ENCODE measurements at regions not wholly inside any gene's neighbourhood (a gene's known extent, or its start where the extent isn't known, plus 50 kb on each side); places are given as distances from the start of the nearest gene placed in this dataset.

- no peaks in the 10 kb centered on the region for H3K27me3 ChIP-seq (replicated peaks; ENCODE audit: control insufficient read depth, insufficient read depth, low read length, poor library complexity, severe bottlenecking)
- no peak for DNase-seq
These were observed 50.8 kb upstream of the NAV2 start for GRCh38 chr11:19661827-19662226.

GRCh38 chr11:19660076-19660475, 52.6 kb upstream of the NAV2 start:
- no peaks in the 10 kb centered on the region for H3K9me3 ChIP-seq (ENCODE audit: control insufficient read depth, low read length)
- H3K27me3 ChIP-seq (replicated peaks; ENCODE audit: control insufficient read depth, insufficient read depth, low read length, poor library complexity, severe bottlenecking): no peaks in the 10 kb centered on the region
- no peak overlapping the region for H3K4me3 ChIP-seq (ENCODE audit: insufficient read depth, low read depth, low read length, poor library complexity, severe bottlenecking)
- peak in 1 of 3 donors; percentile 8 for DNase-seq
- no peaks in the 10 kb centered on the region for H3K4me1 ChIP-seq (ENCODE audit: control insufficient read depth, insufficient read depth, low read length, poor library complexity, severe bottlenecking)
- H3K27ac ChIP-seq (ENCODE audit: insufficient read depth, low read length, poor library complexity, severe bottlenecking): no peak overlapping the region
- H3K36me3 ChIP-seq (ENCODE audit: control insufficient read depth, insufficient read depth, low read length): no peaks in the 10 kb centered on the region

More at GRCh38 chr11:19661827-19662226, 50.8 kb upstream of the NAV2 start:
- no peak overlapping the region for H3K27ac ChIP-seq (ENCODE audit: insufficient read depth, low read length, poor library complexity, severe bottlenecking)
- no peaks in the 10 kb centered on the region for H3K4me1 ChIP-seq (ENCODE audit: control insufficient read depth, insufficient read depth, low read length, poor library complexity, severe bottlenecking)
- no peak overlapping the region for H3K4me3 ChIP-seq (ENCODE audit: insufficient read depth, low read depth, low read length, poor library complexity, severe bottlenecking)
- H3K9me3 ChIP-seq (ENCODE audit: control insufficient read depth, low read length): no peaks in the 10 kb centered on the region
- H3K36me3 ChIP-seq (ENCODE audit: control insufficient read depth, insufficient read depth, low read length): no peaks in the 10 kb centered on the region

- Histone ChIP-seq H3K27me3 (replicated peaks; ENCODE audit: control insufficient read depth, insufficient read depth, low read length, poor library complexity, severe bottlenecking) (no peaks in the 10 kb centered on the region), H3K4me3 (ENCODE audit: insufficient read depth, low read depth, low read length, poor library complexity, severe bottlenecking) (no peak overlapping the region), H3K27ac (ENCODE audit: insufficient read depth, low read length, poor library complexity, severe bottlenecking) (no peak overlapping the region), H3K4me1 (ENCODE audit: control insufficient read depth, insufficient read depth, low read length, poor library complexity, severe bottlenecking) (no peaks in the 10 kb centered on the region), H3K9me3 (ENCODE audit: control insufficient read depth, low read length) (no peaks in the 10 kb centered on the region), H3K36me3 (ENCODE audit: control insufficient read depth, insufficient read depth, low read length) (no peaks in the 10 kb centered on the region)
- no peak for DNase-seq
These were observed 53.1 kb upstream of the NAV2 start for GRCh38 chr11:19659529-19659928.

- Histone ChIP-seq H3K27ac (ENCODE audit: insufficient read depth, low read length, poor library complexity, severe bottlenecking) (no peak overlapping the region), H3K9me3 (ENCODE audit: control insufficient read depth, low read length) (no peaks in the 10 kb centered on the region), H3K4me1 (ENCODE audit: control insufficient read depth, insufficient read depth, low read length, poor library complexity, severe bottlenecking) (no peaks in the 10 kb centered on the region), H3K4me3 (ENCODE audit: insufficient read depth, low read depth, low read length, poor library complexity, severe bottlenecking) (no peak overlapping the region), H3K36me3 (ENCODE audit: control insufficient read depth, insufficient read depth, low read length) (no peaks in the 10 kb centered on the region), H3K27me3 (replicated peaks; ENCODE audit: control insufficient read depth, insufficient read depth, low read length, poor library complexity, severe bottlenecking) (no peaks in the 10 kb centered on the region)
- no peak for DNase-seq
These were observed 54.3 kb upstream of the NAV2 start for GRCh38 chr11:19658344-19658743.

GRCh38 chr11:19656140-19656541, 56.5 kb upstream of the NAV2 start:
- Histone ChIP-seq H3K36me3 (ENCODE audit: control insufficient read depth, insufficient read depth, low read length) (no peaks in the 10 kb centered on the region), H3K27ac (ENCODE audit: insufficient read depth, low read length, poor library complexity, severe bottlenecking) (no peak overlapping the region), H3K4me1 (ENCODE audit: control insufficient read depth, insufficient read depth, low read length, poor library complexity, severe bottlenecking) (no peaks in the 10 kb centered on the region), H3K27me3 (replicated peaks; ENCODE audit: control insufficient read depth, insufficient read depth, low read length, poor library complexity, severe bottlenecking) (no peaks in the 10 kb centered on the region), H3K4me3 (ENCODE audit: insufficient read depth, low read depth, low read length, poor library complexity, severe bottlenecking) (no peak overlapping the region), H3K9me3 (ENCODE audit: control insufficient read depth, low read length) (no peaks in the 10 kb centered on the region)
- no peak for DNase-seq

- no peak overlapping the region for H3K4me3 ChIP-seq (ENCODE audit: insufficient read depth, low read depth, low read length, poor library complexity, severe bottlenecking)
- no peaks in the 10 kb centered on the region for H3K4me1 ChIP-seq (ENCODE audit: control insufficient read depth, insufficient read depth, low read length, poor library complexity, severe bottlenecking)
- no peak for DNase-seq
- no peaks in the 10 kb centered on the region for H3K27me3 ChIP-seq (replicated peaks; ENCODE audit: control insufficient read depth, insufficient read depth, low read length, poor library complexity, severe bottlenecking)
- no peak overlapping the region for H3K27ac ChIP-seq (ENCODE audit: insufficient read depth, low read length, poor library complexity, severe bottlenecking)
- H3K9me3 ChIP-seq (ENCODE audit: control insufficient read depth, low read length): no peaks in the 10 kb centered on the region
- H3K36me3 ChIP-seq (ENCODE audit: control insufficient read depth, insufficient read depth, low read length): no peaks in the 10 kb centered on the region
These were observed 59.8 kb upstream of the NAV2 start for GRCh38 chr11:19652623-19653375.

- H3K27ac ChIP-seq (ENCODE audit: insufficient read depth, low read length, poor library complexity, severe bottlenecking): no peak overlapping the region
- no peaks in the 10 kb centered on the region for H3K36me3 ChIP-seq (ENCODE audit: control insufficient read depth, insufficient read depth, low read length)
- H3K4me1 ChIP-seq (ENCODE audit: control insufficient read depth, insufficient read depth, low read length, poor library complexity, severe bottlenecking): no peaks in the 10 kb centered on the region
- no peaks in the 10 kb centered on the region for H3K9me3 ChIP-seq (ENCODE audit: control insufficient read depth, low read length)
- no peak for DNase-seq
- H3K4me3 ChIP-seq (ENCODE audit: insufficient read depth, low read depth, low read length, poor library complexity, severe bottlenecking): no peak overlapping the region
- no peaks in the 10 kb centered on the region for H3K27me3 ChIP-seq (replicated peaks; ENCODE audit: control insufficient read depth, insufficient read depth, low read length, poor library complexity, severe bottlenecking)
These were observed 61.0 kb upstream of the NAV2 start for GRCh38 chr11:19651653-19652052.

GRCh38 chr11:19651028-19651427, 61.6 kb upstream of the NAV2 start:
- Histone ChIP-seq H3K27ac (ENCODE audit: insufficient read depth, low read length, poor library complexity, severe bottlenecking) (no peak overlapping the region), H3K4me1 (ENCODE audit: control insufficient read depth, insufficient read depth, low read length, poor library complexity, severe bottlenecking) (no peaks in the 10 kb centered on the region), H3K4me3 (ENCODE audit: insufficient read depth, low read depth, low read length, poor library complexity, severe bottlenecking) (no peak overlapping the region), H3K27me3 (replicated peaks; ENCODE audit: control insufficient read depth, insufficient read depth, low read length, poor library complexity, severe bottlenecking) (no peaks in the 10 kb centered on the region), H3K36me3 (ENCODE audit: control insufficient read depth, insufficient read depth, low read length) (no peaks in the 10 kb centered on the region), H3K9me3 (ENCODE audit: control insufficient read depth, low read length) (no peaks in the 10 kb centered on the region)
- no peak for DNase-seq

GRCh38 chr11:19650467-19650866, 62.2 kb upstream of the NAV2 start:
- no peak overlapping the region for H3K27ac ChIP-seq (ENCODE audit: insufficient read depth, low read length, poor library complexity, severe bottlenecking)
- H3K9me3 ChIP-seq (ENCODE audit: control insufficient read depth, low read length): no peaks in the 10 kb centered on the region
- no peaks in the 10 kb centered on the region for H3K4me1 ChIP-seq (ENCODE audit: control insufficient read depth, insufficient read depth, low read length, poor library complexity, severe bottlenecking)
- H3K27me3 ChIP-seq (replicated peaks; ENCODE audit: control insufficient read depth, insufficient read depth, low read length, poor library complexity, severe bottlenecking): no peaks in the 10 kb centered on the region
- H3K36me3 ChIP-seq (ENCODE audit: control insufficient read depth, insufficient read depth, low read length): no peaks in the 10 kb centered on the region
- H3K4me3 ChIP-seq (ENCODE audit: insufficient read depth, low read depth, low read length, poor library complexity, severe bottlenecking): no peak overlapping the region
- DNase-seq: no peak

- H3K4me1 ChIP-seq (ENCODE audit: control insufficient read depth, insufficient read depth, low read length, poor library complexity, severe bottlenecking): no peaks in the 10 kb centered on the region
- no peaks in the 10 kb centered on the region for H3K9me3 ChIP-seq (ENCODE audit: control insufficient read depth, low read length)
- no peaks in the 10 kb centered on the region for H3K27me3 ChIP-seq (replicated peaks; ENCODE audit: control insufficient read depth, insufficient read depth, low read length, poor library complexity, severe bottlenecking)
- H3K27ac ChIP-seq (ENCODE audit: insufficient read depth, low read length, poor library complexity, severe bottlenecking): no peak overlapping the region
- H3K4me3 ChIP-seq (ENCODE audit: insufficient read depth, low read depth, low read length, poor library complexity, severe bottlenecking): no peak overlapping the region
- no peaks in the 10 kb centered on the region for H3K36me3 ChIP-seq (ENCODE audit: control insufficient read depth, insufficient read depth, low read length)
- no peak for DNase-seq
These were observed 62.9 kb upstream of the NAV2 start for GRCh38 chr11:19649751-19650150.
